NT2/D1 (cell line): ENCODE measurements at regions not wholly inside any gene's neighbourhood (a gene's known extent, or its start where the extent isn't known, plus 50 kb on each side); places are given as distances from the start of the nearest gene placed in this dataset.

Experiments used
- YY1 ChIP-seq: IDR thresholded peaks from 2 replicates; pipeline ENCODE4 v1.6.1; 2011; ENCODE audit not compliant: insufficient read length, insufficient read depth
- ZNF274 ChIP-seq: IDR thresholded peaks from 2 replicates; pipeline ENCODE4 v1.6.1; 2011; ENCODE audit warnings: mild to moderate bottlenecking, low read depth, low read length

GRCh38 chr6:117149324-117149723 lies 116.0 kb upstream of the VGLL2 start:
- TF ChIP-seq YY1 (no peak), ZNF274 (no peak)
